CD4-positive, alpha-beta memory T cell (primary cell): ENCODE measurements at regions not wholly inside any gene's neighbourhood (a gene's known extent, or its start where the extent isn't known, plus 50 kb on each side); places are given as distances from the start of the nearest gene placed in this dataset.
A peak's percentile ranks its signal among the peaks of the same experiment; 100 is the strongest.
"Not testable (repeated sequence)": the region's sequence is repeated elsewhere in the genome, so short reads cannot be mapped to it uniquely, and the experiment has no call there.

Source experiments
- CTCF ChIA-PET: fragments of 350-600 bp; sonication (Branson Sonifier 250); formaldehyde crosslinking; loops from one replicate; lab custom pipeline; 2021; ENCODE audit warnings: inconsistent platforms; ENCODE audit not compliant: partially characterized antibody; lab: Charles Lee
- POLR2A ChIA-PET: fragments of 350-600 bp; sonication (Branson Sonifier 250); formaldehyde crosslinking; loops from one replicate; lab custom pipeline; 2021; ENCODE audit not compliant: partially characterized antibody; lab: Charles Lee
- DNase-seq, 5 donors: peaks; one replicate each; pipeline versions ENCODE4 v3.0.0 to v3.0.0-alpha.2; 2020 to 2022; ENCODE audit warnings: mixed read lengths in 1 of 5
- H3K27ac ChIP-seq: one replicate; pipeline ENCODE4 v1.7.0; 2013; ENCODE audit warnings: low read depth, low read length
- H3K27me3 ChIP-seq: 2 replicates; pipeline ENCODE4 v1.7.0; 2013; ENCODE audit warnings: mild to moderate bottlenecking, low read length, moderate library complexity; ENCODE audit not compliant: insufficient read depth
- H3K36me3 ChIP-seq: 2 replicates; pipeline ENCODE4 v1.7.0; 2013; ENCODE audit warnings: mild to moderate bottlenecking, low read length, moderate library complexity; ENCODE audit not compliant: insufficient read depth
- H3K4me1 ChIP-seq: 2 replicates; pipeline ENCODE4 v1.7.0; 2013; ENCODE audit warnings: mild to moderate bottlenecking, low read length, moderate library complexity; ENCODE audit not compliant: insufficient read depth
- H3K4me3 ChIP-seq, 2 donors: one replicate each; pipeline ENCODE4 v1.7.0; 2013; ENCODE audit warnings: low read length in 2 of 2, mild to moderate bottlenecking in 1 of 2
- H3K9me3 ChIP-seq, 2 donors: one replicate each; pipeline ENCODE4 v1.7.0; 2013; ENCODE audit warnings: low read length in 2 of 2, control low read depth in 1 of 2; ENCODE audit not compliant: control insufficient read depth in 1 of 2
- H3K27ac Mint-ChIP-seq, 7 donors: one replicate each; pipeline ENCODE4 v1.8.0; 2020 to 2021; ENCODE audit warnings: mixed read lengths in 7 of 7, mild to moderate bottlenecking in 6 of 7, inconsistent platforms in 3 of 7, moderate library complexity in 3 of 7
- H3K27me3 Mint-ChIP-seq, 2 donors: one replicate each; pipeline ENCODE4 v1.8.0; 2020 to 2021; ENCODE audit warnings: mixed read lengths in 2 of 2
- H3K36me3 Mint-ChIP-seq, 2 donors: one replicate each; pipeline ENCODE4 v1.8.0; 2020 to 2021; ENCODE audit warnings: mixed read lengths in 2 of 2, inconsistent platforms in 1 of 2, mild to moderate bottlenecking in 1 of 2
- H3K4me1 Mint-ChIP-seq, 4 donors: one replicate each; pipeline ENCODE4 v1.8.0; 2020 to 2021; ENCODE audit warnings: mixed read lengths in 4 of 4, mild to moderate bottlenecking in 1 of 4
- H3K4me3 Mint-ChIP-seq, 8 donors: one replicate each; pipeline ENCODE4 v1.8.0; 2020 to 2021; ENCODE audit warnings: mixed read lengths in 8 of 8, mild to moderate bottlenecking in 7 of 8, moderate library complexity in 6 of 8, inconsistent platforms in 3 of 8
- H3K9me3 Mint-ChIP-seq, 8 donors: one replicate each; pipeline ENCODE4 v1.8.0; 2020 to 2021; ENCODE audit warnings: mixed read lengths in 8 of 8, mild to moderate bottlenecking in 5 of 8, inconsistent platforms in 3 of 8, moderate library complexity in 1 of 8
- intact Hi-C: fragments of 100-400 bp; cut with micrococcal nuclease; formaldehyde crosslinking; loops from one replicate; pipeline ENCODE4 v1.15.1; 2023

- Mint-ChIP-seq H3K4me3 (no peak overlapping the region), H3K4me1 (peaks cover 6 to 22% (median 17%) of the 10 kb centered on the region in 4 donors), H3K36me3 (no peaks in the 10 kb centered on the region), H3K27ac (no peak overlapping the region), H3K9me3 (peaks cover 0 to 12% (median 8%) of the 10 kb centered on the region in 8 donors), H3K27me3 (peaks cover 0 to 3% of the 10 kb centered on the region in 2 donors)
- Histone ChIP-seq H3K9me3 (peaks cover 0 to under 1% of the 10 kb centered on the region in 2 donors), H3K27ac (no peak overlapping the region), H3K4me3 (no peak overlapping the region), H3K36me3 (no peaks in the 10 kb centered on the region), H3K27me3 (no peaks in the 10 kb centered on the region), H3K4me1 (peaks cover 18% of the 10 kb centered on the region)
- no peak for DNase-seq
- ChIA-PET POLR2A (no interaction called here), CTCF (no interaction called here)
- intact Hi-C loops = no loop called here
Measured at GRCh38 chr7:16942929-16943509, 61.2 kb upstream of the AGR3 start.

GRCh38 chr7:16944936-16945335, 63.2 kb upstream of the AGR3 start:
- peaks cover 10% of the 10 kb centered on the region for H3K4me1 ChIP-seq
- H3K27ac Mint-ChIP-seq = no peak overlapping the region
- peaks cover 0 to 25% (median 19%) of the 10 kb centered on the region in 8 donors for H3K9me3 Mint-ChIP-seq
- H3K27me3 ChIP-seq = no peaks in the 10 kb centered on the region
- H3K27ac ChIP-seq = no peak overlapping the region
- intact Hi-C loops = no loop called here
- H3K27me3 Mint-ChIP-seq = peaks cover 0 to 3% of the 10 kb centered on the region in 2 donors
- peaks cover 0 to 7% of the 10 kb centered on the region in 2 donors for H3K9me3 ChIP-seq
- DNase-seq = no peak
- ChIA-PET POLR2A (no interaction called here), CTCF (no interaction called here)
- H3K4me1 Mint-ChIP-seq = peaks cover 3 to 13% (median 9%) of the 10 kb centered on the region in 4 donors
- no peaks in the 10 kb centered on the region for H3K36me3 ChIP-seq
- H3K4me3 Mint-ChIP-seq = no peak overlapping the region
- H3K4me3 ChIP-seq = no peak overlapping the region
- H3K36me3 Mint-ChIP-seq = no peaks in the 10 kb centered on the region

GRCh38 chr7:16945372-16945771, 63.6 kb upstream of the AGR3 start:
- H3K9me3 Mint-ChIP-seq = peaks cover 0 to 25% (median 19%) of the 10 kb centered on the region in 8 donors
- H3K36me3 Mint-ChIP-seq = no peaks in the 10 kb centered on the region
- Histone ChIP-seq H3K36me3 (no peaks in the 10 kb centered on the region), H3K4me3 (no peak overlapping the region), H3K27me3 (no peaks in the 10 kb centered on the region), H3K4me1 (peaks cover 7% of the 10 kb centered on the region), H3K9me3 (peaks cover 0 to 7% of the 10 kb centered on the region in 2 donors), H3K27ac (no peak overlapping the region)
- ChIA-PET CTCF (no interaction called here), POLR2A (no interaction called here)
- H3K27me3 Mint-ChIP-seq = peaks cover 0 to 3% of the 10 kb centered on the region in 2 donors
- peaks cover 0 to 9% (median 6%) of the 10 kb centered on the region in 4 donors for H3K4me1 Mint-ChIP-seq
- no peak for DNase-seq
- H3K4me3 Mint-ChIP-seq = no peak overlapping the region
- intact Hi-C loops = no loop called here
- no peak overlapping the region for H3K27ac Mint-ChIP-seq

GRCh38 chr7:16948110-16948509, 66.3 kb upstream of the AGR3 start:
- POLR2A ChIA-PET, H3K4me1 ChIP-seq, H3K27ac Mint-ChIP-seq, H3K4me3 ChIP-seq, H3K4me1 Mint-ChIP-seq, H3K4me3 Mint-ChIP-seq, H3K9me3 ChIP-seq, DNase-seq, CTCF ChIA-PET, H3K36me3 ChIP-seq, H3K36me3 Mint-ChIP-seq, H3K27ac ChIP-seq, H3K27me3 Mint-ChIP-seq, intact Hi-C loops, H3K27me3 ChIP-seq: not testable (repeated sequence)
- H3K9me3 Mint-ChIP-seq = peaks cover 0 to 25% (median 19%) of the 10 kb centered on the region in 8 donors

- Histone ChIP-seq H3K27ac (no peak overlapping the region), H3K36me3 (no peaks in the 10 kb centered on the region), H3K4me3 (no peak overlapping the region), H3K4me1 (no peaks in the 10 kb centered on the region), H3K27me3 (no peaks in the 10 kb centered on the region), H3K9me3 (peaks cover 0 to 7% of the 10 kb centered on the region in 2 donors)
- no peak for DNase-seq
- Mint-ChIP-seq H3K4me1 (no peaks in the 10 kb centered on the region), H3K36me3 (no peaks in the 10 kb centered on the region), H3K27ac (no peak overlapping the region), H3K9me3 (peaks cover 0 to 24% (median 19%) of the 10 kb centered on the region in 8 donors), H3K27me3 (no peaks in the 10 kb centered on the region), H3K4me3 (no peak overlapping the region)
- intact Hi-C loops = no loop called here
- ChIA-PET CTCF (interaction anchor here (1.4 kb wide), 1 partner anchor 10 kb away, joined by 4 read pairs; no protein-coding TSS in a partner anchor), POLR2A (no interaction called here)
Measured at GRCh38 chr7:16951483-16952080, 69.8 kb upstream of the AGR3 start.

GRCh38 chr7:16954321-16954720, 72.5 kb upstream of the AGR3 start:
- Mint-ChIP-seq H3K4me1 (no peaks in the 10 kb centered on the region), H3K27me3 (no peaks in the 10 kb centered on the region), H3K9me3 (peaks cover 0 to 8% (median 5%) of the 10 kb centered on the region in 8 donors), H3K36me3 (no peaks in the 10 kb centered on the region), H3K27ac (peak overlapping the region in 1 of 7 donors; percentile 2), H3K4me3 (no peak overlapping the region)
- intact Hi-C loops = no loop called here
- no peaks in the 10 kb centered on the region for H3K9me3 ChIP-seq
- no peaks in the 10 kb centered on the region for H3K36me3 ChIP-seq
- POLR2A ChIA-PET = no interaction called here
- CTCF ChIA-PET = no interaction called here
- H3K27me3 ChIP-seq = no peaks in the 10 kb centered on the region
- no peaks in the 10 kb centered on the region for H3K4me1 ChIP-seq
- no peak overlapping the region for H3K27ac ChIP-seq
- no peak for DNase-seq
- no peak overlapping the region for H3K4me3 ChIP-seq

DNA sequence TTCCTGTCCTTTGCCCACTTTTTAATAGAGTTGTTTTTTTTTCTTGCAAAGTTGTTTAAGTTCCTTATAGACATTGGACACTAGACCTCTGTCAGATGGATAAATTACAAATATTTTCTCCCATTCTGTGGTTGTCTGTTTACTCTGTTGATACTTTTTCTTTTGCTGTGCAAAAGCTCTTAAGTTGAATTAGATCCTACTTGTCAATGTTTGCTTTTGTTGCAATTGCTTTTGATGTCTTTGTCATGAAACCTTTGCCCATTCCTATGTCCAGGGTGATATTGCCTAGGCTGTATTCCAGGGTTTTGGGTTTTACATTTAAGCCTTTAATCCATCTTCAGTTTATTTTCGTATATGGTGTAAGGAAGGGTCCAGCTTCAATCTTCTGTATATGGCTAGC, 76.9 kb upstream of the AGR3 start:
- Histone ChIP-seq H3K4me1 (no peaks in the 10 kb centered on the region), H3K4me3 (no peak overlapping the region), H3K36me3 (no peaks in the 10 kb centered on the region), H3K27me3 (no peaks in the 10 kb centered on the region), H3K9me3 (no peaks in the 10 kb centered on the region), H3K27ac (no peak overlapping the region)
- no peak for DNase-seq
- POLR2A ChIA-PET = no interaction called here
- Mint-ChIP-seq H3K4me1 (no peaks in the 10 kb centered on the region), H3K36me3 (no peaks in the 10 kb centered on the region), H3K27me3 (no peaks in the 10 kb centered on the region), H3K9me3 (peaks cover 0 to 8% (median 3%) of the 10 kb centered on the region in 8 donors), H3K27ac (no peak overlapping the region), H3K4me3 (no peak overlapping the region)
- intact Hi-C loops = no loop called here
- CTCF ChIA-PET = interaction anchor here (0.6 kb wide), 1 partner anchor 1298 kb away, joined by 3 read pairs; no protein-coding TSS in a partner anchor
